ENCODE measurements at regions not wholly inside any gene's neighbourhood (a gene's known extent, or its start where the extent isn't known, plus 50 kb on each side); places are given as distances from the start of the nearest gene placed in this dataset.

- TF ChIP-seq, protein P1, sequence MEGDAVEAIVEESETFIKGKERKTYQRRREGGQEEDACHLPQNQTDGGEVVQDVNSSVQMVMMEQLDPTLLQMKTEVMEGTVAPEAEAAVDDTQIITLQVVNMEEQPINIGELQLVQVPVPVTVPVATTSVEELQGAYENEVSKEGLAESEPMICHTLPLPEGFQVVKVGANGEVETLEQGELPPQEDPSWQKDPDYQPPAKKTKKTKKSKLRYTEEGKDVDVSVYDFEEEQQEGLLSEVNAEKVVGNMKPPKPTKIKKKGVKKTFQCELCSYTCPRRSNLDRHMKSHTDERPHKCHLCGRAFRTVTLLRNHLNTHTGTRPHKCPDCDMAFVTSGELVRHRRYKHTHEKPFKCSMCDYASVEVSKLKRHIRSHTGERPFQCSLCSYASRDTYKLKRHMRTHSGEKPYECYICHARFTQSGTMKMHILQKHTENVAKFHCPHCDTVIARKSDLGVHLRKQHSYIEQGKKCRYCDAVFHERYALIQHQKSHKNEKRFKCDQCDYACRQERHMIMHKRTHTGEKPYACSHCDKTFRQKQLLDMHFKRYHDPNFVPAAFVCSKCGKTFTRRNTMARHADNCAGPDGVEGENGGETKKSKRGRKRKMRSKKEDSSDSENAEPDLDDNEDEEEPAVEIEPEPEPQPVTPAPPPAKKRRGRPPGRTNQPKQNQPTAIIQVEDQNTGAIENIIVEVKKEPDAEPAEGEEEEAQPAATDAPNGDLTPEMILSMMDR (IDR thresholded peaks at IDR 0.05), result no peak
- no peak for TF ChIP-seq EP300 (IDR thresholded peaks at IDR 0.05)
Observed at GRCh38 chr15:58283302-58283701, 145.1 kb downstream of the AQP9 start.
